HEK293T (cell line): ENCODE measurements at regions not wholly inside any gene's neighbourhood (a gene's known extent, or its start where the extent isn't known, plus 50 kb on each side); places are given as distances from the start of the nearest gene placed in this dataset.

Experiments
- ARNT ChIP-seq: fragments of 450-650 bp; IDR thresholded peaks from 2 replicates; pipeline ENCODE4 v1.6.1; 2017; ENCODE audit warnings: mild to moderate bottlenecking
- BHLHE40 ChIP-seq: fragments of 450-650 bp; IDR thresholded peaks from 2 replicates; pipeline ENCODE4 v1.6.1; 2016; ENCODE audit warnings: mild to moderate bottlenecking, moderate library complexity, borderline replicate concordance
- FOXA1 ChIP-seq: fragments of 450-650 bp; IDR thresholded peaks from 2 replicates; pipeline ENCODE4 v1.6.1; 2016; ENCODE audit warnings: mild to moderate bottlenecking
- FOXM1 ChIP-seq: fragments of 450-650 bp; IDR thresholded peaks from 2 replicates; pipeline ENCODE4 v1.6.1; 2017; ENCODE audit warnings: mild to moderate bottlenecking, borderline replicate concordance
- HDGF ChIP-seq: fragments of 450-650 bp; IDR thresholded peaks from 2 replicates; pipeline ENCODE4 v1.6.1; 2017; ENCODE audit warnings: antibody characterized with exemption, borderline replicate concordance
- PKNOX1 ChIP-seq: fragments of 450-650 bp; IDR thresholded peaks from 2 replicates; pipeline ENCODE4 v1.6.1; 2016
- SP1 ChIP-seq: fragments of 450-650 bp; IDR thresholded peaks from 2 replicates; pipeline ENCODE4 v1.6.1; 2017
- TARDBP ChIP-seq: fragments of 450-650 bp; IDR thresholded peaks from 2 replicates; pipeline ENCODE4 v1.6.1; 2016
- ZNF384 ChIP-seq: fragments of 450-650 bp; IDR thresholded peaks from 2 replicates; pipeline ENCODE4 v1.6.1; 2016

DNA sequence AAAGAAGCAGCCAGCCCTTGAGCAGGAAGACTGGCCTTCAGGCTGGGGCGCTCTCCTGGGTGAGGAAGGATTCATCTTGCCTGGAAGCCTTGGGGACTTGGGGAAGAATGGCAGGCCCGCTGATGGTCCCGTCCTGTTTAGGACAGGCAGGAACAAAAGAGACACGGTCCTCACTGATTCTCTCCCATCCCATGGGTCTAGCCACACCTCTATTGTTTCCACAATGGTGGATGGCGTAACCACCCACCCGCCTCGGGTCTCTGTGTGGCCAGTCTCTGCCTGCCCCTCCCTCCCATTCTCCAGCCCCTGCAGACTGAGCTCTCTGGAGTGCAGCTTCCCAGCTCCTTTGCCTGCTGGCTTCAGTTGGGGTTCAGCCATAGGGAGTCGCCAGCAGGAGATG is 284.3 kb downstream of the UACA start:
- TF ChIP-seq FOXA1 (no peak), PKNOX1 (no peak), TARDBP (no peak), FOXM1 (no peak), ZNF384 (no peak), SP1 (no peak), HDGF (no peak), ARNT (no peak), BHLHE40 (no peak)
